ENCODE measurements at regions not wholly inside any gene's neighbourhood (a gene's known extent, or its start where the extent isn't known, plus 50 kb on each side); places are given as distances from the start of the nearest gene placed in this dataset.
"Not testable (repeated sequence)": the region's sequence is repeated elsewhere in the genome, so short reads cannot be mapped to it uniquely, and the experiment has no call there.

DNA sequence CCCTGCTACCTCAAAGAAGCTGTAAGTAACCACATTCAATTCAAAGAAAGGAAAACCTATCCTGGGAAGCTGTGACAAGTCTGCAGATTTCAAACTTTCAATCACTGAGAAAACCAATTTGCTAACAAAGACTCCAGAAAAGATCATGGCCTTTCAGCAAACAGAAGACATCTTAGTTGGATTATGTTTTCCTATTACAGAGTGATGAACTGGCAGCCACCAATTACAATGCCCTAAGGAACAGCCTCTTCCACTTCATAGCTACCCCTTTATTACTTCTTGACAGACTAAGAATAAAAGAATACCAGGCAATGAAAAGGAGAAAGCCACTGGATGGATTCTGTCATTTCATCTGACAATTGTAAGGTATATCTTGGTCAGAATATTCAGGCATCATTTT is 128.2 kb upstream of the RASEF start:
- no peak for DNase-seq (ENCODE audit: low spot score)
- Histone ChIP-seq H3K36me3 (no peaks in the 10 kb centered on the region), H3K9me3 (no peaks in the 10 kb centered on the region), H3K27ac (no peak overlapping the region), H3K4me3 (no peak overlapping the region), H3K4me1 (peaks cover 0 to 4% of the 10 kb centered on the region in 2 donors), H3K27me3 (no peaks in the 10 kb centered on the region)
- TF ChIP-seq, protein P1, sequence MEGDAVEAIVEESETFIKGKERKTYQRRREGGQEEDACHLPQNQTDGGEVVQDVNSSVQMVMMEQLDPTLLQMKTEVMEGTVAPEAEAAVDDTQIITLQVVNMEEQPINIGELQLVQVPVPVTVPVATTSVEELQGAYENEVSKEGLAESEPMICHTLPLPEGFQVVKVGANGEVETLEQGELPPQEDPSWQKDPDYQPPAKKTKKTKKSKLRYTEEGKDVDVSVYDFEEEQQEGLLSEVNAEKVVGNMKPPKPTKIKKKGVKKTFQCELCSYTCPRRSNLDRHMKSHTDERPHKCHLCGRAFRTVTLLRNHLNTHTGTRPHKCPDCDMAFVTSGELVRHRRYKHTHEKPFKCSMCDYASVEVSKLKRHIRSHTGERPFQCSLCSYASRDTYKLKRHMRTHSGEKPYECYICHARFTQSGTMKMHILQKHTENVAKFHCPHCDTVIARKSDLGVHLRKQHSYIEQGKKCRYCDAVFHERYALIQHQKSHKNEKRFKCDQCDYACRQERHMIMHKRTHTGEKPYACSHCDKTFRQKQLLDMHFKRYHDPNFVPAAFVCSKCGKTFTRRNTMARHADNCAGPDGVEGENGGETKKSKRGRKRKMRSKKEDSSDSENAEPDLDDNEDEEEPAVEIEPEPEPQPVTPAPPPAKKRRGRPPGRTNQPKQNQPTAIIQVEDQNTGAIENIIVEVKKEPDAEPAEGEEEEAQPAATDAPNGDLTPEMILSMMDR (IDR thresholded peaks at IDR 0.05) = no peak

DNA sequence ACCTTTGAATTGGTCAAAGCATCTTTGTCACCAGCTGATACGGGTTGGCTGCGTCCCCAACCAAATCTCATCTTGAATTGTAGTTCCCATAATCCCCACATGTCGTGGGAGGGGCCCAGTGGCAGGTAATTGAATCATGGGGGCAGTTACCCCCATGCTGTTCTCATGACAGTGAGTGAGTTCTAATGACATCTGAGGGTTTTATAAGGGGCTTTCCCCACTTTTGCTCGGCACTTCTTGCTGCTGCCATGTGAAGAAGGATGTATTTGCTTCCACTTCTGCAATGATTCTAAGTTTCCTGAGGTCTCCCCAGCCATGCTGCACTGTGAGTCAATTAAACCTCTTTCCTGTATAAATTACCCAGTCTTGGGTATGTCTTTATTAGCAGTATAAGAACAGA is 126.1 kb upstream of the RASEF start:
- not testable (repeated sequence) for H3K27ac ChIP-seq; H3K27me3 ChIP-seq; H3K9me3 ChIP-seq; H3K36me3 ChIP-seq; DNase-seq (ENCODE audit: low spot score); H3K4me3 ChIP-seq
- H3K4me1 ChIP-seq = peaks cover 0 to 10% of the 10 kb centered on the region in 2 donors

DNA sequence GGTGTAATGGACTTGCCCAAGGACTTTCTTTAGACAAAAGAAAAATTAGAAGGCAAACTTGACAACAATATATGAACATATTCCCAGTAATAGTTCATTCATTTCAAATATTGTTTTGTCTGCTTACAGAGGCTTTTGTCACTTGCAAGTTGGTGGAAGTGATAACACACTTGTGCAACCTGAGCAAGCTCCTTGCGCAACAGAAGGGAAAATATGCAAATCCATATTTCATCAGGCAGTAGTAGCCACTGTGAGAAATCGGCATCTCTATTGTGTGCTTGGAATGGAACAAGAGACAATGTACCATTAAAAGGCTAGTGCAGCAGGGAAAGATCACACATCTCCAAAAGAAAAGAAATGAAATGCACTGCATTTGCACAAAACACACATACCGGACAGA is 125.3 kb upstream of the RASEF start:
- H3K4me3 ChIP-seq = no peak overlapping the region
- no peaks in the 10 kb centered on the region for H3K9me3 ChIP-seq
- TF ChIP-seq, protein P1 (IDR thresholded peaks at IDR 0.05) = no peak
- no peaks in the 10 kb centered on the region for H3K27me3 ChIP-seq
- H3K36me3 ChIP-seq = no peaks in the 10 kb centered on the region
- H3K27ac ChIP-seq = no peak overlapping the region
- peaks cover 0 to 10% of the 10 kb centered on the region in 2 donors for H3K4me1 ChIP-seq
- DNase-seq (ENCODE audit: low spot score) = no peak

DNA sequence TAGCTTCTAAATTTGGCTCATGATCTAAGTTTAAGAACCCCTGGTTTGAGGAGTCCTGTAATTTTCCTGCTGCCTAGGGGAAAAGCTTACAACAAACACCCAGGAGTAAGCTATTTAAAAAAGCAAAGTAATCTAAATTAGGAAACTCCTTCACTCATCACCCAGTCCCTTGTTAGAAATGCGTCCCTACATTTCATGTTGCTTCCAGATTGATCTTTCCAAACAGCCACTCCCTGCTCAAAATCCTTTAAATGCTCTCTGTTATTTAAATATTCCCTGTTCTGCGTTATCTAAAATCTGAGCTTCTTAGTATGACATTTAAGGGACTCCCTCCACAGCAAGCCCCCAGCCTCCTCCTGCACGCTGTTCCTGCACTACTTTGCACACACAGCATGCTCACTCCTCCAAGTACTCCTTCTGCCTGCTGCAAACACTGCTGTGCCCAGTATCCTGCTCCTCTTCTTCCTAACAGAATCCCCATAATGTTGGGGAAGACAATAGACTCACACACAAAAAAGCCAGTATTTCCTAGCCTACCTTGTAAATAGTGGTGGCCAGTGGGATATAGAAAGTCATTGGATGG is 123.3 kb upstream of the RASEF start:
- H3K36me3 ChIP-seq = no peaks in the 10 kb centered on the region
- H3K27me3 ChIP-seq = no peaks in the 10 kb centered on the region
- peak overlapping the region in 1 of 2 donors; percentile 15 for H3K4me3 ChIP-seq
- H3K4me1 ChIP-seq = peaks cover 0 to 10% of the 10 kb centered on the region in 2 donors
- TF ChIP-seq, protein P1 (IDR thresholded peaks at IDR 0.05) = no peak
- no peak overlapping the region for H3K27ac ChIP-seq
- DNase-seq (ENCODE audit: low spot score) = no peak
- no peaks in the 10 kb centered on the region for H3K9me3 ChIP-seq

DNA sequence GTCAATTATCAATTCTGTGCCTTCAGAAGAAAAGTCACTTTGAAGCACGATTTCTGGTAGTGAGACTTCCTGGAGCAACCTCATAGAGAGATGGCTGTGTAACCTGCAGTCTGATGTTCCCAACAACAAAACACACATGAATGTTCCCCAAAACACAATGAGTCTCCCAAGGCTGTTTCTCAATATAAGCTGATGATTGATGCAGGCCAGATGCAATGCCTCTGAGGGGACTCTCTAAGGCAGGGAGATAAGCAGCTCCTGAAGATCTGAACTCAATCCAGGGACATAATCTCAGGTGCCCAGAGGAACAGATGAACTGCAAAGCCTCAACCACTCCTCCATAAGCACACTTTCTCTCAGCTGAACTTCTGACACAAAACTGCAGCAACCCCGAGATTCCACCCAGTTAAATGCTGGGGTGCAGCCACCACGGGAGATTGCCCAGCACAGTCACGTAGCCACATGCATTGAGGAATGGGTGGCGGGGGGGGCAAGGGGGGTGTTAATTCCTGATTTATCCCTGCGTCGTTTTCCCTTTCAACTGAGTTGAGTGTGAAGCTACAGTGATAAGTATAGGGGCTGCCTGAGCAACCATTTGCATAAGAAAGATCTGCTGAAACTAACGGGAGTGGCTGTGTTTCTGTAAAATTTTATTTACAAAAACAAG is 122.7 kb upstream of the RASEF start:
- H3K9me3 ChIP-seq = no peaks in the 10 kb centered on the region
- H3K4me3 ChIP-seq = peak overlapping the region in 1 of 2 donors; percentile 15
- no peaks in the 10 kb centered on the region for H3K27me3 ChIP-seq
- H3K4me1 ChIP-seq = peaks cover 0 to 10% of the 10 kb centered on the region in 2 donors
- no peak overlapping the region for H3K27ac ChIP-seq
- DNase-seq (ENCODE audit: low spot score) = no peak
- no peaks in the 10 kb centered on the region for H3K36me3 ChIP-seq
- TF ChIP-seq, protein P1 (IDR thresholded peaks at IDR 0.05) = no peak

DNA sequence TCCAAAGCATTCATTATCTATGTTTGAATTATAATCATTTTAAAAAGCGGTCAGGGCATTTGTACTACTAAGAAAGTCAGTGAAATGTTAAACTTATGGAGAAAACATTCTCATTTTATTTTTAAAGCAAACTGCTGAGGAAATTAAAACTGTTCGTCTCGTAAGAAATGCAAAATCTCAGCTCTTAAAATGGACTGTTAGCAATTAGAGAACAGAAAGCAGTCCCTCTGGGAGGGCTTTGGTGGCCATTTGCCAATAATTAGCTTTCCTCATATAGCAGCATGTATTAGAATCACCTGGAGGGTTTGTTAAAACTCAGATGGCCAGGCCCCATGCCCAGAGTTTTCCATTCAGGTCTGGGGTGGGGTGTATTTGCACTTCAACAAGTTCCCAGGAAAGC is 120.7 kb upstream of the RASEF start:
- TF ChIP-seq, protein P1 (IDR thresholded peaks at IDR 0.05) = no peak
- no peak overlapping the region for H3K27ac ChIP-seq

More for the DNA sequence above, 120.7 kb upstream of the RASEF start:
- H3K9me3 ChIP-seq = no peaks in the 10 kb centered on the region
- peaks cover 0 to 10% of the 10 kb centered on the region in 2 donors for H3K4me1 ChIP-seq
- no peaks in the 10 kb centered on the region for H3K27me3 ChIP-seq
- DNase-seq (ENCODE audit: low spot score) = no peak
- no peaks in the 10 kb centered on the region for H3K36me3 ChIP-seq
- H3K4me3 ChIP-seq = no peak overlapping the region

Data from right atrium auricular region (tissue), 2 donors.